Lung microvascular endothelial cell (primary cell): ENCODE measurements at regions not wholly inside any gene's neighbourhood (a gene's known extent, or its start where the extent isn't known, plus 50 kb on each side); places are given as distances from the start of the nearest gene placed in this dataset.
"Not testable (repeated sequence)": the region's sequence is repeated elsewhere in the genome, so short reads cannot be mapped to it uniquely, and the experiment has no call there.

Experiments used
- DNase-seq, 2 donors: peaks; one replicate each; pipeline versions ENCODE4 v3.0.0 to v3.0.0-alpha.2; 2010; ENCODE audit warnings: low read depth in 2 of 2

DNA sequence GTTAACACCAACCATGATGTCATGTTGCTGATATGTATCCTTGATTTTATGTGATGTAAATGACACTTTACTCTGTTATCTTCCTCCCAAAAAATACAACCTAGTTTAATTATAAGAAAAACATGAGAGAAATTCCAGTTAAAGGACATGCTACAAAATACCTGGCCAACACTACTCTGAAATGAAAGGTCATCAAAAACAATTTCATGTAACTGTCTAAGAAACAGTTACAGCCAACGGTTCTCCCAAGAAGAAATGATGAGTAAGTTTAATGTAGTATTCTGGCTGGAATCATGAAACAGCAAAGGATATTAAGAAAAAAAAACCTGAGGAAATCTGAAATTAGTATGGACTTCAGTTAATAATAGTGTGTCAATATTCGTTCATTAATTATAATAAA, 653.3 kb upstream of the FOXG1 start:
- DNase-seq: no peak

- no peak for DNase-seq
These were observed 649.9 kb upstream of the FOXG1 start for GRCh38 chr14:28116716-28117115.

- DNase-seq: no peak
These were observed 646.7 kb upstream of the FOXG1 start for GRCh38 chr14:28119849-28120248.

DNA sequence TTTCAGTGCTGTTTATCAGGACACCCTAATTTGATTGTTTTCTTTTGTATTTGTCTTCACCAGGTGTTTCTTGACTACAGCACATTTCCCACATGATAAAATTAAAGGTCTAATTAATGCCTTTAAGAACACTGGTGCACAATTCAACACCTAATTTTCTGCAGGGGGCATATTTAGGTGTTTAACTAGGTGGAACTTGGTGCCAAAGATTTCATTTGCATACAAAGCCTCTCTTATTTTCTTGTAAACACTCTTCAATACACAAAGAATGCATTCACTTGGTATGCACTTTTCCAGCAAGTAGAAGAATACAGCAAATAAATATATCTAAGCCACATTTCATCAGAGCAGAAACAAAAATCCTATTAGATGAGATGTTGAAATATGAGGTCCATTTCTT, 646.2 kb upstream of the FOXG1 start:
- no peak for DNase-seq

GRCh38 chr14:28121512-28122297, 644.9 kb upstream of the FOXG1 start:
- no peak for DNase-seq

GRCh38 chr14:28130610-28131284, 635.8 kb upstream of the FOXG1 start:
- DNase-seq: no peak

DNA sequence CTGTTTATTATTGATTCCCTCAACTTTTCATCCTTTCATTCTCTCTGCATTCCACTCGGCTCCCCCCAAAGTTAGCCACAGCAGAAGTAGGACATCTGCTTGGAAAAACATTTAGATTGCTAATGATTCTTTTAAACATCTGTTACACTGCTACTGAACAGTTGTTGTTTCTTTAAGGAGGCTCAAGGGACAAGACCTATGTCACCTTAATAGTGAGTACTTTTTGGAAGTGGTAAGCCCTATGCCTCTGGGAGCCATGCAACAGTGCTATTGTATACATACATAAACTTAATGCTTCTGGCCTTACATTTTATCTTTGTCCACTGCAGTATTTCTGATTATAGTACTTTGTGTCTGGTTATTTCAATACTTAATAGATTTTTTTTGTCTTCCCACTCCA, 628.2 kb upstream of the FOXG1 start:
- DNase-seq: no peak

DNA sequence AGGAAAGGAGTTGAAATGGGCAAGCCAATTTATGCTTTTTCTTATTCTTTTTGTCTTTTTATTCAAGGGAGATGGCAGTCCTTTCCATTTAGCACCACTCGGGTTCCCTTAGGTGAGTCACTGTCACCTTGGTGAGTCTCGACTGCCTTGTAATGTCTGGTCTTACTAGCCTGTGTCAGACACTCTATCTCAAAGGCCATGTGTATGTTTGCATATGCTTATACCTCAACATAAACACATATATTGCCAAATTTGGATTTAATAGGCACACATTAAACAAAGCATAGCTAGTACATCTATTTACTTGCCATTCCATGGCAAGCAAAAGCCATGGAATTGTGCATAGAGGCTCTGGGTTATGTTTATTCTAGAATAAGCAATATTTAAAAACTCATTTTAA, 624.9 kb upstream of the FOXG1 start:
- no peak for DNase-seq

GRCh38 chr14:28142400-28143015, 624.1 kb upstream of the FOXG1 start:
- no peak for DNase-seq

GRCh38 chr14:28143316-28143715, 623.3 kb upstream of the FOXG1 start:
- DNase-seq: no peak

- no peak for DNase-seq
These were observed 614.7 kb upstream of the FOXG1 start for GRCh38 chr14:28151926-28152325.

DNA sequence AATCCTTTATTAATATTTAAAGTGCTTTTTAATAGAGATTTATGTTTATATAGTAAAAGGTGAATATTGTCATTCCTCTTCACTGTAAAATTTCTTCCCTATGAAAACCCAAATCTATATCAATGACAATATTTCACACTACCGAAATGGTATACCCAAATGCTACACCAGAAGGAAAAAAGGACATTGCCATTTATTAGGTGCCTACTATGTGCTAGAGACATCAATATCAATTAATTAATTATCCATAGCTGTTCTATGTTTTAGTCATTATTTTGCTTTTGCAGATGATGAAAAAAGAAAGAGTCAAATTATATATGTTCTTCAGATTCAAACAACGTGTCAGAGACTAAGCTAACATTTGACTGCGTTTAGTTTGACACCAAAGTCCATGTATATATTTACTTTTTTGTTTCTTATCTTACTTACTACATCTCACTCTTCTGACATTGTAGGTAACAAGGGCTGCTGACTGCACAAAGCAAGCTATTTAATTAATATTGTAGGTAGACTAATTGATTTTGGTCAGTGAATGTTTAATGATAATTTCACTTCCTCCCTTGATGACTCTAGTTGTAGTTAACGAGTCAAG, 614.0 kb upstream of the FOXG1 start:
- no peak for DNase-seq

GRCh38 chr14:28157289-28157869, 609.2 kb upstream of the FOXG1 start:
- no peak for DNase-seq

- DNase-seq: no peak
These were observed 608.4 kb upstream of the FOXG1 start for GRCh38 chr14:28157887-28158791.

DNA sequence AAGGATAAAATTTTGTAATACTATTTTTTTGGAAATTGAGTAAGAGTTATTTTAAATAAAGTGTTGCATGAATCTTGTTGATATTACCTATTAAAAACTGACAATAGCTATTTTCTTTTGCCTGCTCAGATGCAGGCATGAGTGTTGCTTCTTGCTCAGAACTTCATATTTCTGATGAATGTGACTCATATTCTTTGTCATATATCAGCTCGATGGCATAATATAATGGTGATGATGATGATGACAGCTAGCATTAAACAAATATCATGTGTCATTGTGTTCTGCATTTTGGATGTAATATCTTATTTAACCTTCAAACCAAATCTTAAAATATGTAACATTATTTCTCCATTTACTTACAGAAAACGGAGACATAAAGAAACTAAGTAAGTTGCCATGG, 605.5 kb upstream of the FOXG1 start:
- no peak for DNase-seq

DNA sequence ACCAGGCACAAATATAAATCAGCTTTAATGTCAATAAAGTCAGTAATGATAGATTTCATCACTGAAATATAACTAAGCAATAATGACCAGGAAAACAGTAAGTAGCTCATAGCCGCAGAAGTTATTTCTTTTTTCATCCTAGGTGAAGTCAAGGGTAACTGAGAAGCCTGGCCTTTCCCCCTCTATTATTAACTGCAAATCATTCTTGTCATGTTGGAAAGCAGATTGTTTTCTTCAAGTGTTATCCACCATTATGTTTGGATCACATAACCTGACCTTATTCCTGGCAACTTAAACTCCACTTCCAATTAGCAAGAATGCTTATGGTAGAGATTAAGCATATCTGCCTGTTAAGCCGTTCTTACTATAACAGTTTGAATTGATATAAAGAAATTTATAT, 603.4 kb upstream of the FOXG1 start:
- no peak for DNase-seq

DNA sequence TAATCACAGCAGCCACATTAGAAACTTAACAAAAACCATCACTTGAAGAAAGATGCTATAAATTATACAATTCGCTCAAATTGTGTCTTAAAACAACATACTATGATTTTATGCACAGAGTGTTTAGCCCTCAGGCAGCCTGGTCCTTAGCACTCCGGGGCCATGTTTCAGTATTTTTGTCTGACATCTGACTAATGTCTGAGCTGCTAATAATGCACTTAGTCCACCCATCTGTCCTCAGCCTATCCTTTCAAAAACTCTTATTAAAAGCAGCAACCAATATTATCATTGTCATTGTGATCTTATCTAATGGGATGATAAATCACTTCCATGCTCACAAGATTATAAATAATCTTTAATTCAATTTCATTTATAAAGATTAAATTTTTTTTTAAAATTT, 602.7 kb upstream of the FOXG1 start:
- no peak for DNase-seq

- not testable (repeated sequence) for DNase-seq
These were observed 578.4 kb upstream of the FOXG1 start for GRCh38 chr14:28187902-28188830.

DNA sequence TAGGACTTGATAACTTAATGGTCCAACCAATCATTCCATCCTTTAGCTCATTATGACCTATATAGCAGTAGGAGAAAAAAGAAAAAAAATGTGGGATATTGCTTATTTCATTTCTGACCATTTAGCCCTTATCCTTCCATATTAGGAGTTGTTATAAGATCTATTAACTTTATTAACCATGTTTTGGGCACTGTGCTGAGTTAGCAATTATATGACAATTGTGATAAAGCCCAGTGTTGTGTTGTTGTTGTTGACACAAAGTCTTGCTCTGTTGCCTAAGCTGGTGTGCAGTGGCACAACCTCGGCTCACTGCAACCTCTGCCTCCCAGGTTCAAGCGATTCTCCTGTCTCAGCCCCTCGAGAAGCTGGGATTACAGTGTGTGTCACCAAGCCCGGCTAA, 569.7 kb upstream of the FOXG1 start:
- no peak for DNase-seq

GRCh38 chr14:28220391-28220790, 546.2 kb upstream of the FOXG1 start:
- DNase-seq: no peak
